ENCODE measurements at regions not wholly inside any gene's neighbourhood (a gene's known extent, or its start where the extent isn't known, plus 50 kb on each side); places are given as distances from the start of the nearest gene placed in this dataset.

DNA sequence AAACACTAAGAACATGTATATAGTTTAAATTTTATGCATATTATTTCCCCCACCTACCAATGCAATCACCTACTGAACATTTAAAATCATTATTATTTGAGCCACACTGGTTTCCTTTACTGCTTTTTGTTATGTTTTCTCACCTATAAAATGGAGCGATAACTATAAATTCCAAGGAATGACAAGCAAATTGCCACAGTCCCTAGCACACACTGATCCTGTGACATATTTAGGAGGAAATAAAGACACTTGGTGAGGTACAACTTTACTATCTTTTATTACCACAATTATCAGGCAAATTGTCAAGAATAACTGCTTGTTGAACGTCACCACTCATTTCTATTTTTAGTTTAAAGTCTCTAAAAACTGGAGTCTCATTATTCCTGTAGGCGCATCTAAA is 1693.6 kb downstream of the EFNA5 start:
- TF ChIP-seq CTCF (IDR thresholded peaks at IDR 0.05; ENCODE audit: insufficient read depth, low read length, poor library complexity, severe bottlenecking): no peak
- DNase-seq (ENCODE audit: low read depth): no peak
- no peaks in the 10 kb centered on the region for H3K27me3 ChIP-seq (ENCODE audit: control insufficient read depth, insufficient read depth, low read length)
- H3K36me3 ChIP-seq (ENCODE audit: control insufficient read depth, insufficient read depth, low read length): no peaks in the 10 kb centered on the region
- no peak overlapping the region for H3K4me3 ChIP-seq (ENCODE audit: low read depth, low read length)

- Histone ChIP-seq H3K4me3 (ENCODE audit: low read depth, low read length) (no peak overlapping the region), H3K36me3 (ENCODE audit: control insufficient read depth, insufficient read depth, low read length) (no peaks in the 10 kb centered on the region), H3K27me3 (ENCODE audit: control insufficient read depth, insufficient read depth, low read length) (no peaks in the 10 kb centered on the region)
- TF ChIP-seq CTCF (IDR thresholded peaks at IDR 0.05; ENCODE audit: insufficient read depth, low read length, poor library complexity, severe bottlenecking): no peak
- DNase-seq (ENCODE audit: low read depth): no peak
Observed at GRCh38 chr5:105970919-105971318, 1699.8 kb downstream of the EFNA5 start.

- Histone ChIP-seq H3K4me3 (ENCODE audit: low read depth, low read length) (no peak overlapping the region), H3K27me3 (ENCODE audit: control insufficient read depth, insufficient read depth, low read length) (no peaks in the 10 kb centered on the region), H3K36me3 (ENCODE audit: control insufficient read depth, insufficient read depth, low read length) (no peaks in the 10 kb centered on the region)
- no peak for TF ChIP-seq CTCF (IDR thresholded peaks at IDR 0.05; ENCODE audit: insufficient read depth, low read length, poor library complexity, severe bottlenecking)
- DNase-seq (ENCODE audit: low read depth): no peak
Observed at GRCh38 chr5:105968981-105969380, 1701.8 kb downstream of the EFNA5 start.

DNA sequence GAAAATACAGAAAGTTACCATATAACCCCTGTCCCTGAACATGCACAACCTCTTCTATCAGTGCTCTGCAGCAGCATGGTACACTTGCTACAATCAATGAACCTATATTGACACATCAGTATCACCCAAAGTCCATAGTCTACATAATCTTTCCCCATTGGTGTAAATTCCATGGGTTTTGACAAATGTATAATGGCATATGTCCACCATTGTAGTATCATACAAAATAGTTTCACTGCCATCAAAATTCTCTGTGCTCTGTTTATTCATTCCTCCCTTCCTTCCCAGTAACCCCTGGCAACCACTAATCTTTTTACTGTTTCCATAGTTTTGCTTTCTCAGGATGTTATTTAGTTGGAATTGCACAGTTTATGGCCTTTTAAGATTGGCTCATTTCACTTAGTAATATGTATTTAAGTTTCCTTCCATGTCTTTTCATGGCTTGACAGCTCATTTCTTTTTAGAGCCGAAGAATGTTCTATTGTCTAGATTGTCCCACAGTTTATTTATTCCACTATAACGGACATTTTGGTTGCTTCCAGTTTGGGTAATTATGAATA is 1707.0 kb downstream of the EFNA5 start:
- H3K27me3 ChIP-seq (ENCODE audit: control insufficient read depth, insufficient read depth, low read length): no peaks in the 10 kb centered on the region
- TF ChIP-seq CTCF (IDR thresholded peaks at IDR 0.05; ENCODE audit: insufficient read depth, low read length, poor library complexity, severe bottlenecking): no peak
- DNase-seq (ENCODE audit: low read depth): no peak
- no peaks in the 10 kb centered on the region for H3K36me3 ChIP-seq (ENCODE audit: control insufficient read depth, insufficient read depth, low read length)
- no peak overlapping the region for H3K4me3 ChIP-seq (ENCODE audit: low read depth, low read length)

GRCh38 chr5:105961572-105961971 is 1709.2 kb downstream of the EFNA5 start:
- Histone ChIP-seq H3K27me3 (ENCODE audit: control insufficient read depth, insufficient read depth, low read length) (no peaks in the 10 kb centered on the region), H3K4me3 (ENCODE audit: low read depth, low read length) (no peak overlapping the region), H3K36me3 (ENCODE audit: control insufficient read depth, insufficient read depth, low read length) (no peaks in the 10 kb centered on the region)
- TF ChIP-seq CTCF (IDR thresholded peaks at IDR 0.05; ENCODE audit: insufficient read depth, low read length, poor library complexity, severe bottlenecking): no peak
- no peak for DNase-seq (ENCODE audit: low read depth)

- Histone ChIP-seq H3K4me3 (ENCODE audit: low read depth, low read length) (no peak overlapping the region), H3K36me3 (ENCODE audit: control insufficient read depth, insufficient read depth, low read length) (no peaks in the 10 kb centered on the region), H3K27me3 (ENCODE audit: control insufficient read depth, insufficient read depth, low read length) (no peaks in the 10 kb centered on the region)
- no peak for TF ChIP-seq CTCF (IDR thresholded peaks at IDR 0.05; ENCODE audit: insufficient read depth, low read length, poor library complexity, severe bottlenecking)
- peak; percentile 5 for DNase-seq (ENCODE audit: low read depth)
Observed at GRCh38 chr5:105956456-105957196, 1714.1 kb downstream of the EFNA5 start.
